Keratinocyte (primary cell): ENCODE measurements at regions not wholly inside any gene's neighbourhood (a gene's known extent, or its start where the extent isn't known, plus 50 kb on each side); places are given as distances from the start of the nearest gene placed in this dataset.

Source experiments
- EZH2 ChIP-seq: IDR thresholded peaks from one replicate; pipeline ENCODE4 v1.6.1; 2012; ENCODE audit warnings: inconsistent platforms, mild to moderate bottlenecking, low read length, moderate library complexity
- TF ChIP-seq, protein P1 (sequence below), 3 experiments: IDR thresholded peaks in 1 of 3; conservative IDR thresholded peaks in 1 of 3; optimal IDR thresholded peaks in 1 of 3; 2 replicates in 2 of 3; 3 replicates in 1 of 3; pipeline versions ENCODE3 to v1.5.1; 2011; ENCODE audit warnings: low read length in 3 of 3, mild to moderate bottlenecking in 3 of 3, moderate library complexity in 2 of 3, control low read depth in 1 of 3, inconsistent platforms in 1 of 3; ENCODE audit not compliant: insufficient read depth in 2 of 3; ENCODE audit errors: extremely low read depth in 1 of 3

DNA sequence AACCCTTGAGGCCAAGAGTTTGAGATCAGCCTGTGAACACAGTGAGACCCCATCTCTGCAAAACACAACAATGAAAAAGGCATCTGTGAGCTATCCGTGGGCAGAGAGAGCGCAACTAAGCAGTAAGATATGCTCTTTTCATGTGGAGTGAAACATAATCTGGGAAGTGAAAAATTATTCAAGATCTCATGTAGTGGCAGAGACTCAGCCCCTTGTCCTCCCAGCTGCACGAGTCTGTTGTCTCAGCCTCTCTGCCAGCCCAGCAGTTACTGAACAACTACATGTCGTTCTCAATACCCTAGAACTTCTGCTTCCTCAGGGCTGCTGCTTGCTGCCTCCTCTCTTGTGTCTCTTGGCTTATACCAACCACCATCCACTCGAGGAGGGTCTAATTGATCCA, 61.3 kb upstream of the WDR26 start:
- TF ChIP-seq, protein P1, sequence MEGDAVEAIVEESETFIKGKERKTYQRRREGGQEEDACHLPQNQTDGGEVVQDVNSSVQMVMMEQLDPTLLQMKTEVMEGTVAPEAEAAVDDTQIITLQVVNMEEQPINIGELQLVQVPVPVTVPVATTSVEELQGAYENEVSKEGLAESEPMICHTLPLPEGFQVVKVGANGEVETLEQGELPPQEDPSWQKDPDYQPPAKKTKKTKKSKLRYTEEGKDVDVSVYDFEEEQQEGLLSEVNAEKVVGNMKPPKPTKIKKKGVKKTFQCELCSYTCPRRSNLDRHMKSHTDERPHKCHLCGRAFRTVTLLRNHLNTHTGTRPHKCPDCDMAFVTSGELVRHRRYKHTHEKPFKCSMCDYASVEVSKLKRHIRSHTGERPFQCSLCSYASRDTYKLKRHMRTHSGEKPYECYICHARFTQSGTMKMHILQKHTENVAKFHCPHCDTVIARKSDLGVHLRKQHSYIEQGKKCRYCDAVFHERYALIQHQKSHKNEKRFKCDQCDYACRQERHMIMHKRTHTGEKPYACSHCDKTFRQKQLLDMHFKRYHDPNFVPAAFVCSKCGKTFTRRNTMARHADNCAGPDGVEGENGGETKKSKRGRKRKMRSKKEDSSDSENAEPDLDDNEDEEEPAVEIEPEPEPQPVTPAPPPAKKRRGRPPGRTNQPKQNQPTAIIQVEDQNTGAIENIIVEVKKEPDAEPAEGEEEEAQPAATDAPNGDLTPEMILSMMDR (optimal IDR thresholded peaks at IDR 0.05 in 1 of 3, IDR thresholded peaks at IDR 0.05 in 1 of 3, conservative IDR thresholded peaks at IDR 0.05 in 1 of 3; ENCODE audit: extremely low read depth in 1 of 3, insufficient read depth in 2 of 3, low read length in 3 of 3) = no peak
- no peak for TF ChIP-seq EZH2
